Stimulated activated CD4-positive, alpha-beta T cell treated with anti-CD3 and anti-CD28 coated beads, Interleukin-4, amount 100 ng/mL, for 48 hours (primary cell): ENCODE measurements at regions not wholly inside any gene's neighbourhood (a gene's known extent, or its start where the extent isn't known, plus 50 kb on each side); places are given as distances from the start of the nearest gene placed in this dataset.
"Not testable (repeated sequence)": the region's sequence is repeated elsewhere in the genome, so short reads cannot be mapped to it uniquely, and the experiment has no call there.

Experiments used
- DNase-seq, 2 donors: peaks; one replicate each; pipeline ENCODE4 v3.0.0-alpha.2; 2020; ENCODE audit warnings: low read depth in 2 of 2

DNA sequence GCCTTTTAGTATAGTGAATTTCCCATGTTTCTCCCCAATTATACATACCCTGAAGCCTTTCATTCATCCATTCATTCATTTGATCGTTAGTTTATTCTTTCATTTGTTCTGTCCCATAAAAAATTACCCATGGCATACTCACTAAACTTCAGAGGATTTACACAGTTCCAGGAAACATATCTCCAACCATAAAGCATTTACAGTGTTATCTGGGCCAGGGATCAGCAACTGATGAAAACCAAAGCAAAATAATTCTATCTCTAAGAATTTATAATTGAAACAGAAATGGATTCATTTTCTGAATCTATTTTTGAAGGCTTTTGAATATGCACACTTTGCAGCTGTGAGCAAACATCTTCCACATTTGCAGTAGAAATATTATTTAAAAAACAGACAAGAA is 547.7 kb downstream of the KCNJ2 start:
- no peak for DNase-seq

DNA sequence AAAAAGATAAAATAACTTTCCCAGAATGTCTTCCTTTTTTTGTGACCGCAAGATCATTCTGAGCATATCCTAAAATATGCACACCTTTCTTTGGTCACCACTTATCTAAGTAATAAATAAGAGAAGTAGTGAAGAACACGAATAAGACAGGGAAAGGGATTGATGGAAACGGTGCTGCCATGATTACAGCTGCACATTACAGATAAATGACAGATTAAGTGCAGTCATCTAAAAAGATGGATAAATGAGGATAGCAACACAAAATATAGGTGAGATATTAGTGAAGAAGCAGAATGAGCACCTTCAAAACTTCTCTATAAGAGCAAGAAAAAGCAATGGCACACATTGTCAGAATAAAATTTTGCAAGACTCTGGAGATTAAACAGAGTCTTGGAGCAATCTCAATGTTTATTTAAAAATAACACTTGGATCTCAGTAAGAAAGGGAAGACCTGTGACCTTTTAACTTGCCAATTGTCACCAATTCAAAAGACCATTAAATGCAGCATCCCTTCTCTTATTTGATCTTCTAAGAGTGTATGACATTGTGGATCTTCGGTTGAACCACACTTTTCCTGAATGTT is 567.1 kb downstream of the KCNJ2 start:
- DNase-seq, result no peak

GRCh38 chr17:70739065-70739464 is 569.7 kb downstream of the KCNJ2 start:
- DNase-seq, result no peak

DNA sequence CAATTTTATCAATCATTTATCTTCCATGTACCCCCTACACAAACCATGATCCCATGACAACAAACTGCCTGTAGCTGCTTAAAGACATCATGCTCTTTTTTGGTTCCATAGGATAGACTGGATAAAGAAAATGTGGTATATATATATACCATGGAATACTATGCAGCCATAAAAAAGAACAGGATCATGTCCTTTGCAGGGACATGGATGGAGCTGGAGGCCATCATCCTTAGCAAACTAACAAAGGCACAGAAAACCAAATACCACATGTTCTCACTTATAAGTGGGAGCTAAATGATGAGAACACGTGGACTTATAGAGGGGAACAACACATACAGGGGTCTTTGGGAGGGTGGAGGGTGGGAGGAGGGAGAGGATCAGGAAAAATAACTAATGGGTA is 577.2 kb downstream of the KCNJ2 start:
- not testable (repeated sequence) for DNase-seq

- no peak for DNase-seq
Observed at GRCh38 chr17:70750983-70751382, 581.7 kb downstream of the KCNJ2 start.

DNA sequence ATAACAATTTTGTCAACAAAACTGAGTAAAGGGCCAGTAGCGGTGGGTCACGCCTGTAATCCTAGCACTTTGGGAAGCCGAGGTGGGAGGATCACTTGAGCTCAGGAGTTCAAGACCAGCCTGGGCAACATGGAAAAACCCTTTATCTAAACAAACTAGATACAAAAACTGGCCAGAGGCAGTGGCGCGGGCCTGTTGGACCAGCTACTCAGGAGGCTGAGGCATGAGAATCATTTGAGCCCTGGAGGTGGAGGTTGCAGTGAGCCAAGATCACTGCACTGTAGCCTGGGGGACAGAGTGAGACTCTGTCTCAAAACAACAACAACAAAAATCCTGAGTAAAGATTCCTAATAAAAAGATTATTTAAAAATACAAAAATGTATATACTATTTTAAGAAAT is 583.1 kb downstream of the KCNJ2 start:
- DNase-seq, result not testable (repeated sequence)

DNA sequence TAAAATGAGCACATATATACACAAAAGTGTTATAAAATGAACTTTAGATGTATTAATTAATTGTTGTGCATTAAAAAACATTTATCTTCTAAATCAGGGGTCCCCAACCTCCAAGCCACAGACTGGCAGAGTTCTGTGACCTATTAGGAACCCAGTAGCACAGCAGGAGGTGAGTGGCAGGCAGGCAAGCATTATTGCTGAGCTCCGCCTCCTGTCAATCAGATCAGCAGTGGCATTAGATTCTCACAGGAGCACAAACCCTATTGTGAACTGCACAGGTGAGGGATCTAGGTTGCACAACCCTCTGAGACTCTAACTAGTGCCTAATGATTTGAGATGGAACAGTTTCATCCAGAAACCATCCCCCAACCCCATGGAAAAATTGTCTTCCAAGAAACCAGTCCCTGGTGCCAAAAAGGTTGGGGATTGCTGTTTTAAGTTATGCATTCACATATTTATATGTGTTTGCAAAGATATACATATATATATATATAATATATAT is 583.7 kb downstream of the KCNJ2 start:
- DNase-seq, result no peak

GRCh38 chr17:70763018-70763417 is 593.7 kb downstream of the KCNJ2 start:
- no peak for DNase-seq

DNA sequence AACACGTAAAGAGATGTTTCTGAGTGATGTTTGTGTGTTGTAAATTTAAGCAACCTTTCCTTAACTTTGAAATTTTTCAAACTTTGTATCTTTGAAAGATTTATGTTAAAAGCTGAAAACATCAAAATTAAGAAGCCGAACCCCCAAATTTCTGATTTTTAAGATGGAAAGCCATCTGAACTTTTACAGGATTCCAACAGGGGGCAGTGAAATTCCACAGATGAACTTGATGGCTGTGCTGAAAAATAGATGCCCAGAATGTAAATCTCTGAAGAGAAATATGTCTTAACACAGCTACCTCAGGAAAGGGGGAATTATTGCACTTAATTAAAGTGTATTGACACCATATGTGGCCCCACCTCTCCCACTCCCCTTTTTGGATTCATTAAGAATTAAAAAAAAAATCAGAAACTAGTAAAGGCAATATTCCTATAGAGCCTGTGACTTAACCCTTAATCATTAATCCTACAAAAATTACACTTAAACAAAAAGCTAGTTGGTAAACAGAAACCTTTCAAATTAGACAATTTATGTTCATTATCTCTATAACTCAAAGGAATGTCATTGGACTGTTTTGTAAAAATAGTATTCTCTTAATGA is 597.9 kb downstream of the KCNJ2 start:
- DNase-seq, result no peak

DNA sequence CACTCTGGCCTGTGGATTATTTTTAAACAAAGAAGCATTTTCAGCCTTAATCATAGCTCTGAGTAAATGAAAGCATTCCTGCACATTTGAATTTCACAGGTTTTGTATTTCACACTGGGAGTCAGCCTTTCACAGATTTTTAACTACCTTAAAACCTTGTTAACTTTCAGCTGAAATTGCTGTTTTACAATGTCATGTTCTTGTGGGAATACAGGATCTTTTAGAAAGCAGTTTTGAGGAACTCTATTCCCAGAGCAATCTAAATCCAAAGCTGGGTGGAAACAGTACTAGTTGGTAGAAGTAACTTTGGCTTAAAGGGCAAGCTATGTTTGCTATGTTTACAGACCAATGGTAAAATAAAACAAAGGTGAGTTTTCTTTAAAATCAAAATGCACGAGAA is 600.6 kb downstream of the KCNJ2 start:
- DNase-seq, result no peak

- DNase-seq, result no peak
Observed at GRCh38 chr17:70771804-70772386, 602.6 kb downstream of the KCNJ2 start.

DNA sequence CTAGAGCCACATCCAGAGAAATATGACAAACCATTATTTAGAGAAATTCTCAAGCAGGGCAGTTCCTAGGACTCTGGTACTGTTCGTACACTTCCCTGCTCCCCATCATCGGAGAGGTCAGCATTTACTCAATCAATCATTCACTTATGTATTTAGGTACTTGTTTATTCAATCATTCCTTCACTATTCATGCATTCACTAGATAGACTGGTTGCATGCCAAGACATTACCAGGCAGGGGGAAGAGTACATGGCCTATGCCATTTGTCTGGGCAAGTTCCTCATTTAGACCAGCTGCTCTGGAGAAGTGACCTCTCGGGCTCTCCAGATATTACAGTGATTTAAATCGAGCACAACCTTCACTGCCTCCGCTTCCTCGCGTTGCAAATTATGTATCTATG is 603.4 kb downstream of the KCNJ2 start:
- DNase-seq, result no peak

- no peak for DNase-seq
Observed at GRCh38 chr17:70773258-70773657, 603.9 kb downstream of the KCNJ2 start.

GRCh38 chr17:70774339-70775117 is 605.2 kb downstream of the KCNJ2 start:
- DNase-seq, result no peak

GRCh38 chr17:70775679-70776078 is 606.3 kb downstream of the KCNJ2 start:
- DNase-seq, result no peak

DNA sequence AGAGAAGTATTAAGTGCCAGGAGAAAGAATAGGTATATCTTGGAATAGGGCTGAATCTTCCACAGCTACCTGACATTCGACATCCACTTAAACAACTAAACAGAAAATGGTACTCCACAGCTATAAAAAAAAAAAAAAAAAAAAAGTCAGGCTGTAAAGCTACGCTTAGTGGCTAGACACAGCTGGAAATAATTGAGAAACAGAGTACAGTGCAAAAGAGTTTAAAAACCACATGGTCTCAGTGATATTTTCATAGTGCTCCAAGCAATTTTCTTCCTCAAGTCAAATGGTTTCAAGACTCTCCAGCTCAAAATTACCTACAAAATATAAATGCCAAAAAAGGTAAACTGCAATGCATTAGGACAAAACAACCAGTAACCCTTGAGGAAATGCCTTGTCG is 607.1 kb downstream of the KCNJ2 start:
- DNase-seq, result no peak

GRCh38 chr17:70780031-70780430 is 610.7 kb downstream of the KCNJ2 start:
- DNase-seq, result no peak

GRCh38 chr17:70786081-70786480 is 616.7 kb downstream of the KCNJ2 start:
- no peak for DNase-seq

- no peak for DNase-seq
Observed at GRCh38 chr17:70787721-70788300, 618.5 kb downstream of the KCNJ2 start.

GRCh38 chr17:70791748-70792443 is 622.6 kb downstream of the KCNJ2 start:
- no peak for DNase-seq

DNA sequence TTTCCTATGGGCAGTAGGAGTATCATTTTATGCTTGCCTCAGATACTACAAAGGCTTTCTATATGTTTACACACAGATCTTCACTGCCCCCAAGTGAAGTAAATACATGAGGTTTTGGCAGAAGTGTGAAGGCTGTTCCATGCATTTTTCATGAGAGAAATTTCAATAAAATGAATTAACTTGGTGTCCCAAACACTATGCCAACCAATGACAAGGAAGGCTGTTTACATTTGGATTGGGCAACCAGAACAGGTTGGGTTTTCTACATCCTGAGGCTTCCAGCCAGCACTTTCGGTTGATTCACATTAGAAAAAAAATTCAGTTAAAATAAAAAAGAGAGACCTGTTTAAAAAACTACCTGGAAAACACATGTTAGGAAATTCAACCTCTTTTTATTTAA is 625.4 kb downstream of the KCNJ2 start:
- DNase-seq, result no peak

DNA sequence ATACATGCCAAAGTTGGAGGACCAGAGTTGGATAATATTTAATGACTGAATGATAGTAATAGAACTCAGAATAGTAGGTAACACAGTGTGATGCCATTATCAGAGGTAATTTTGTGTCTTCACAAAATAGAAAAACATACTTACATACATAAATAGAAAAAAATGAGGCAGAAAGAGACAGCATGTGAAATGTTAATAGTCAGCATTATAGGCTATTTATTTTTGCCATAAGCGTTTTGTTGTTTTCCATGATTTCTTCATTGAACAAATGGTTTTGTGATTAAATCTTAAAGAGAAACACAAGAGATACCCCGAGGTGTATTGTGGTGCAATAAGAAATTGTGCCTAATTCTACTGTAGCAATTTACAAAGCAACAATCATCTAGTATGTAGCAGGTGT is 626.3 kb downstream of the KCNJ2 start:
- DNase-seq, result no peak
